ENCODE measurements at regions not wholly inside any gene's neighbourhood (a gene's known extent, or its start where the extent isn't known, plus 50 kb on each side); places are given as distances from the start of the nearest gene placed in this dataset.

GRCh38 chr21:35831230-35831629 lies 229.1 kb downstream of the SETD4 start:
- intact Hi-C loops (cut with DNase I; ENCODE audit: low total_unique reads), result no loop called here
- no peak overlapping the region for H3K4me3 ChIP-seq (ENCODE audit: low read depth, poor library complexity, severe bottlenecking)
- no peak for TF ChIP-seq CTCF (IDR thresholded peaks at IDR 0.05)
- TF ChIP-seq POLR2A (IDR thresholded peaks at IDR 0.05), result no peak
- WGBS, 2 donors, result 90% methylated on average over 6 of the region's 6 CpGs
- no peak for DNase-seq (ENCODE audit: low spot score in 2 of 2)

- intact Hi-C loops (cut with DNase I; ENCODE audit: low total_unique reads), result no loop called here
- WGBS, 2 donors, result 41 to 49% methylated on average over 5 of the region's 5 CpGs
- DNase-seq (ENCODE audit: low spot score in 2 of 2), result no peak
- TF ChIP-seq CTCF (IDR thresholded peaks at IDR 0.05), result no peak
- no peak for TF ChIP-seq POLR2A (IDR thresholded peaks at IDR 0.05)
- no peak overlapping the region for H3K4me3 ChIP-seq (ENCODE audit: low read depth, poor library complexity, severe bottlenecking)
These were observed 231.3 kb downstream of the SETD4 start for GRCh38 chr21:35829067-35829466.

GRCh38 chr21:35828161-35828560 lies 232.2 kb downstream of the SETD4 start:
- 88 to 94% methylated on average over 4 of the region's 4 CpGs for WGBS, 2 donors
- no peak overlapping the region for H3K4me3 ChIP-seq (ENCODE audit: low read depth, poor library complexity, severe bottlenecking)
- no peak for TF ChIP-seq POLR2A (IDR thresholded peaks at IDR 0.05)
- no peak for DNase-seq (ENCODE audit: low spot score in 2 of 2)
- intact Hi-C loops (cut with DNase I; ENCODE audit: low total_unique reads), result no loop called here

GRCh38 chr21:35827004-35827403 lies 233.3 kb downstream of the SETD4 start:
- DNase-seq (ENCODE audit: low spot score in 2 of 2), result no peak
- H3K4me3 ChIP-seq (ENCODE audit: low read depth, poor library complexity, severe bottlenecking), result no peak overlapping the region
- no peak for TF ChIP-seq POLR2A (IDR thresholded peaks at IDR 0.05)
- no peak for TF ChIP-seq CTCF (IDR thresholded peaks at IDR 0.05)
- 84 to 90% methylated on average over 1 of the region's 1 CpG for WGBS, 2 donors
- intact Hi-C loops (cut with DNase I; ENCODE audit: low total_unique reads), result no loop called here

- DNase-seq (ENCODE audit: low spot score in 2 of 2), result no peak
- no peak overlapping the region for H3K4me3 ChIP-seq (ENCODE audit: low read depth, poor library complexity, severe bottlenecking)
- intact Hi-C loops (cut with DNase I; ENCODE audit: low total_unique reads), result no loop called here
- no peak for TF ChIP-seq CTCF (IDR thresholded peaks at IDR 0.05)
- no peak for TF ChIP-seq POLR2A (IDR thresholded peaks at IDR 0.05)
- WGBS, 2 donors, result 64% methylated on average over 8 of the region's 8 CpGs
These were observed 234.7 kb downstream of the SETD4 start for GRCh38 chr21:35825370-35826353.

- no peak overlapping the region for H3K4me3 ChIP-seq (ENCODE audit: low read depth, poor library complexity, severe bottlenecking)
- 91 to 98% methylated on average over 3 of the region's 3 CpGs for WGBS, 2 donors
- DNase-seq (ENCODE audit: low spot score in 2 of 2), result no peak
- TF ChIP-seq POLR2A (IDR thresholded peaks at IDR 0.05), result no peak
- no peak for TF ChIP-seq CTCF (IDR thresholded peaks at IDR 0.05)
- intact Hi-C loops (cut with DNase I; ENCODE audit: low total_unique reads), result no loop called here
These were observed 236.2 kb downstream of the SETD4 start for GRCh38 chr21:35824136-35824535.
